ENCODE measurements at regions not wholly inside any gene's neighbourhood (a gene's known extent, or its start where the extent isn't known, plus 50 kb on each side); places are given as distances from the start of the nearest gene placed in this dataset.
"Not testable (repeated sequence)": the region's sequence is repeated elsewhere in the genome, so short reads cannot be mapped to it uniquely, and the experiment has no call there.

DNA sequence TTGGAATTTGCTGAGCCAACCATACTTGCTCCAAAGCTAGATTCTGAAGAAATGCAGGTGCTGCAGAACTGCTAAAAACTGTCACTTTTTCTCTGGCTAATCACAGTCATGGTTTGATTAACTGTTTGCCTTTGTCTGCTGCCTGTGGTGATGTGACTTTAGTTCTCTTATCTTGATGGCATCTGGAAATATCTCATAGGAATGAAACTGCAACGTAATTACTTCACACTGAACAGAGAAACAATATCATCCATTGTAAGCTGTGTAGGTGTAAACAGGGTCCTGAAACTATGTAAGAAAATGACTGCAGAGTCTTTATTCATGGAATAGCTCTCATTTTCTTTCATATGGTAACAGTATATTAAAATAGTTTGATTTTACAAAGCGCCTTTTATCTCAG is 721.9 kb upstream of the HS3ST5 start:
- H3K4me3 ChIP-seq (ENCODE audit: low read length) = no peak overlapping the region
- DNase-seq (ENCODE audit: low read depth) = no peak
- no peak for TF ChIP-seq CTCF (conservative IDR thresholded peaks at IDR 0.05; ENCODE audit: low read length)

DNA sequence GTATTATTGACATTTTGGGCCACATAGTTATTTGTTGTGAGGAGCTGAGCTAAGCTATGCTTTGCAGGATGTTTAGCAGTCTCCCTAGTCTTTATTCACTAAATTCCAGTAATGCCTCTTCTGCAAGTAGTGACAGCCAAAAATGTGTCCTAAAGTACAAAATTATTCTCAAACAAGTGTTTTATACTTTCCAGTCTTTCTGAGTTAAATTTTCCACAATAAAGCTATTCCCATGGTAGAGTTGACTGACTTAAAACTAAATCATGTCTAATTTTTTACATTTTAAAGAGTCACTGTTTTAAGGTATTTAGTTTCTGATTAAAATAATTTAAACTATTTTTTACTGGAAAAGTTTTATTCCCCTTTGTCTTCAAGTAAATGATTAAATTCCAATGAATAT is 717.8 kb upstream of the HS3ST5 start:
- DNase-seq (ENCODE audit: low read depth) = no peak
- no peak overlapping the region for H3K4me3 ChIP-seq (ENCODE audit: low read length)
- TF ChIP-seq CTCF (conservative IDR thresholded peaks at IDR 0.05; ENCODE audit: low read length) = no peak

- H3K4me3 ChIP-seq (ENCODE audit: low read length) = no peak overlapping the region
- DNase-seq (ENCODE audit: low read depth) = no peak
- no peak for TF ChIP-seq CTCF (conservative IDR thresholded peaks at IDR 0.05; ENCODE audit: low read length)
Observed at GRCh38 chr6:115058414-115059211, 715.8 kb upstream of the HS3ST5 start.

DNA sequence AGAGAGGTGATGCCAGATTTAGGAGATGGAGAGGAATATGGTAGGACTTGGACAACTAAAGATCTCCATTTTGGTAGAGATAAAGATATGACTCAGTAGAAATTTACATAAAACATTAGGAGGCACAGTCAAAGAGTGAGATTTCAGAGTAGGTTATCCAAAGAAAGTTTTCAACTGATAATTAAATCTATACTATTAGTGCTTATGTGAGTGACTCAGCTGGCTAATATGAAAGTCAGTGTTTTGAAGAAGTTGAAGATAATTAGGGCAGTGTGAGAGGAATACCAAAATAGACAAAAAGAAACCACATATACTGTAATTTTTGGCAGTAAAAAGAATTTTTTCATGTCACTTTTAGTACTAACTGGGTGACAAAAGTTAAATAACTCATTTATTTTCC is 712.8 kb upstream of the HS3ST5 start:
- no peak for TF ChIP-seq CTCF (conservative IDR thresholded peaks at IDR 0.05; ENCODE audit: low read length)
- no peak for DNase-seq (ENCODE audit: low read depth)
- H3K4me3 ChIP-seq (ENCODE audit: low read length) = no peak overlapping the region

DNA sequence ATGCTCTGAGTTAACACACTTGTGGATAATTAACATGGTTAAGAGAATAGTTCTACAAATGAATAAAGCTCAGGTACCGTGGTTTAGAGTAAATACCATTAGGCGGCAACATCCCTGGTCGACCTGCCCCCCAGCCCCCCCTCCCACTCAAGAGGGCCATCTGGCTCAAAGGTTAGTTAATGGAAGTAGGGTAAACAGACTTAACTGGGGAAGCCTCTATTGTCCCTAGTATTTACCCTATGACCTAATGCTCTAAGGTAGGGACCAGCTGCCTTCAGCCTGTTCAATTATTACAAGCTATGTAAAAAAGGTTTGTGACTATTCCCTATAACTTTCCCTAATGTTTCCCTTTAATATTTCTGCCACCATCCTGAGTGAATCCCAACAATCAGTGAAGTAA is 711.4 kb upstream of the HS3ST5 start:
- not testable (repeated sequence) for H3K4me3 ChIP-seq (ENCODE audit: low read length); DNase-seq (ENCODE audit: low read depth)

DNA sequence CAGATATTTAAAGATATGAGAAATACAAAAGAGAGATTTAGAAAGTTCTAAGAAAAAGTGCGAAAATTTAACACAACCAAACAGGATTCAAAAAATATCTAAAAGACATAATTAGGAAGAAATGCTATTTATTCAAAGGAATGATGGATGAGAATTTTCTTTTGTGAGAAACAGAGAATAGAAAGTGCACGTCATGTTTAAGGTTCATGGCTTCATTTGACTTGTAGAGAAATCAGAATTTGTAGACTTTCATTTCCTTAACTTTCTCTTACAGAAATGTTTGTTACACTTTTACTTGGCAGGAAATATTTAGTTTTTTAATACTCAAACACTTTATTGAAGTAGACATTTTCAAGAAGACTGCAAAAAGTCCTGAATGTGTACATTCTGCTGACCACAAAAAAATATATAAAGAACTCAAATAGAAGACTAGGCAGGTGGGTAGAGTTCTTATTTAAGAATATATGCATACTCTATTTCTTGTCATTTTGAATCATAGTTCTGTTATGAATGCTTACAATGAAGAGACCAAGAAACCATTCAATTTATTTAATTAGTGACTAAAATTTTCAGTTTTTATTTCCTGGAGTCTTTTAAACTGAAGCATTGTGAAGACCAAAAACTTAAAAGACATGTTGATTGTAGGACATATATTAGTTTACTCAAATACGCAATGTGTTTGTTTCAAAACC is 710.5 kb upstream of the HS3ST5 start:
- TF ChIP-seq CTCF (conservative IDR thresholded peaks at IDR 0.05; ENCODE audit: low read length) = no peak
- no peak for DNase-seq (ENCODE audit: low read depth)
- no peak overlapping the region for H3K4me3 ChIP-seq (ENCODE audit: low read length)

DNA sequence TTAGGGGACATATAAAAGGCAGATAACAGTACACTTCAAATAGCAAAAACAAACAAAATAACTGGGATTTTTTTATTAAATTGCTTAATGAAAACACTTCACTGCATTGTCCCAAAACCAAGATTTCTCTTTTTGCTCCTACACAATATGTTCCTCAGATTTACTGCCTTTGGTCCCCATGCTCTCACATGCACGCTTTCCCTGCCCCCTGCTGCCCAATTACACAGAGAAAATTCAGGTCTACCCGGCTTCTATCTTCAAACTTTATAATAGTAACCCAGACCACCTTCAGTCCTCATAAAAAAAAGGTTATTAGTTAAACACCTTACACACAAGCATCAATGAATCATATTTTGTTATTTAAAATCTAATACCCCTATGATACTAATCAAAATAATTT is 673.8 kb upstream of the HS3ST5 start:
- no peak for DNase-seq (ENCODE audit: low read depth)
- no peak for TF ChIP-seq CTCF (conservative IDR thresholded peaks at IDR 0.05; ENCODE audit: low read length)
- no peak overlapping the region for H3K4me3 ChIP-seq (ENCODE audit: low read length)
